ENCODE measurements at regions not wholly inside any gene's neighbourhood (a gene's known extent, or its start where the extent isn't known, plus 50 kb on each side); places are given as distances from the start of the nearest gene placed in this dataset.
"Not testable (repeated sequence)": the region's sequence is repeated elsewhere in the genome, so short reads cannot be mapped to it uniquely, and the experiment has no call there.

- no peaks in the 10 kb centered on the region for H3K36me3 Mint-ChIP-seq
- H3K4me1 Mint-ChIP-seq, result no peaks in the 10 kb centered on the region
- Histone ChIP-seq H3K9me3 (no peaks in the 10 kb centered on the region), H3K36me3 (ENCODE audit: control insufficient read depth in 2 of 2, extremely low read depth in 1 of 2, insufficient read depth in 1 of 2, low read length in 1 of 2) (no peaks in the 10 kb centered on the region), H3K27me3 (replicated peaks in 1 of 2; ENCODE audit: control insufficient read depth in 2 of 2, extremely low read depth in 1 of 2, insufficient read depth in 2 of 2, low read length in 1 of 2) (peaks cover 0 to 4% of the 10 kb centered on the region in 2 experiments), H3K4me3 (ENCODE audit: control insufficient read depth in 1 of 2, extremely low read depth in 1 of 2, low read length in 1 of 2) (no peak overlapping the region), H3K4me1 (ENCODE audit: control insufficient read depth in 1 of 2, extremely low read depth in 1 of 2, insufficient read depth in 2 of 2, low read length in 2 of 2) (no peaks in the 10 kb centered on the region), H3K27ac (ENCODE audit: low read length) (no peak overlapping the region)
- H3K9me3 Mint-ChIP-seq, result peaks cover 0 to 6% (median 0%) of the 10 kb centered on the region in 3 donors
- no peak overlapping the region for H3K27ac Mint-ChIP-seq
- peaks cover 1 to 7% of the 10 kb centered on the region in 2 donors for H3K27me3 Mint-ChIP-seq
- DNase-seq, result no peak
- WGBS (ENCODE audit: insufficient coverage), result 87% methylated on average over 8 of the region's 14 CpGs
- CTCF ChIA-PET, result no interaction called here
- no peak overlapping the region for H3K4me3 Mint-ChIP-seq
- no peak for ATAC-seq (replicated peaks in 1 of 4)
- POLR2A ChIA-PET, result no interaction called here
Observed at GRCh38 chr2:3107567-3107966, 270.1 kb downstream of the EIPR1 start.

DNA sequence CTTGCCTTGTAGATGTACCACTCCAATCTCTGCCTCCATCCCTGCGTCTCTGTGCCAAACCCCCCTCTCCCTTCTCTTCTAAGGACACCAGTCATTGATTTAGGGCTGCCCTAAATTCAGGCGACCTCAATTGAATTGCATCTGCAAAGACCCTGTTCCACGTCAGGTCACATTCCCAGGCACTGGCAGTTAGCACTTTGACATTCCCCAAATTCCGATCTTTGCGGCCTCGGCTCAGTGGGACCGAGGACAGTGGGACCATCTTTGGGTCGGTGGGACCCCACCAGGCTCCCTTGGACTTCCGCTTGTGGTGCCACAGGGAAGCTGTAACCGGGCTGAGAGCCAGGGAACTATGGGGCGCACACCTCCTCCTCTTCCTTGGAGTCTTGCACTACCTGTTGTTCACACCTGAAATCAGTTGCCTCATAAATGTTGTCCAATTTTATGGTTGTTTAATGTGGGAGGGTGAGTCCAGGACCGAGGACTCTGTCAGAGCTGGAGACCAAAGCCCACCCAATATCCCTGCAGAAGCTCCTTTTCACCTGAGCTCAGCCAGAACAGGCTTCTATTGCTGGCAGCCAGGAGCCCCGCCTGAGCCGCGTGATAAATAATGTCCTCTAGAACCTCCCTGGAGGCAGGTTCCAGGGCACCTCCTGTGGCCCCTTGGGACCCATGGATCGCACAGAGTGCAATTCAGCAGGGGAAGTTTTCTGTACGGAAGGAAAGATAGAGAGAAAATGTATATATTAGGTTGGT lies 271.6 kb downstream of the EIPR1 start:
- H3K27ac Mint-ChIP-seq, result no peak overlapping the region
- peaks cover 0 to 6% (median 0%) of the 10 kb centered on the region in 3 donors for H3K9me3 Mint-ChIP-seq
- POLR2A ChIA-PET, result no interaction called here
- H3K27me3 ChIP-seq (replicated peaks in 1 of 2; ENCODE audit: control insufficient read depth in 2 of 2, extremely low read depth in 1 of 2, insufficient read depth in 2 of 2, low read length in 1 of 2), result peaks cover 0 to 14% of the 10 kb centered on the region in 2 experiments
- peaks cover 6 to 11% of the 10 kb centered on the region in 2 donors for H3K27me3 Mint-ChIP-seq
- no peak overlapping the region for H3K27ac ChIP-seq (ENCODE audit: low read length)
- H3K36me3 ChIP-seq (ENCODE audit: control insufficient read depth in 2 of 2, extremely low read depth in 1 of 2, insufficient read depth in 1 of 2, low read length in 1 of 2), result no peaks in the 10 kb centered on the region
- no peak overlapping the region for H3K4me3 Mint-ChIP-seq
- no peak for ATAC-seq (replicated peaks in 1 of 4)
- DNase-seq, result no peak
- no peaks in the 10 kb centered on the region for H3K4me1 ChIP-seq (ENCODE audit: control insufficient read depth in 1 of 2, extremely low read depth in 1 of 2, insufficient read depth in 2 of 2, low read length in 2 of 2)
- H3K4me1 Mint-ChIP-seq, result no peaks in the 10 kb centered on the region
- no peaks in the 10 kb centered on the region for H3K9me3 ChIP-seq
- no peak overlapping the region for H3K4me3 ChIP-seq (ENCODE audit: control insufficient read depth in 1 of 2, extremely low read depth in 1 of 2, low read length in 1 of 2)
- H3K36me3 Mint-ChIP-seq, result no peaks in the 10 kb centered on the region
- CTCF ChIA-PET, result no interaction called here
- WGBS (ENCODE audit: insufficient coverage), result 82% methylated on average over 9 of the region's 17 CpGs

GRCh38 chr2:3104958-3105813 lies 272.4 kb downstream of the EIPR1 start:
- H3K27ac Mint-ChIP-seq; H3K4me3 Mint-ChIP-seq; H3K27ac ChIP-seq (ENCODE audit: low read length); H3K36me3 Mint-ChIP-seq; H3K4me3 ChIP-seq (ENCODE audit: control insufficient read depth in 1 of 2, extremely low read depth in 1 of 2, low read length in 1 of 2); H3K9me3 Mint-ChIP-seq; H3K9me3 ChIP-seq; POLR2A ChIA-PET; CTCF ChIA-PET; H3K4me1 Mint-ChIP-seq; DNase-seq; ATAC-seq (replicated peaks in 1 of 4); H3K36me3 ChIP-seq (ENCODE audit: control insufficient read depth in 2 of 2, extremely low read depth in 1 of 2, insufficient read depth in 1 of 2, low read length in 1 of 2); H3K4me1 ChIP-seq (ENCODE audit: control insufficient read depth in 1 of 2, extremely low read depth in 1 of 2, insufficient read depth in 2 of 2, low read length in 2 of 2): not testable (repeated sequence)
- H3K27me3 Mint-ChIP-seq, result peaks cover 6 to 15% of the 10 kb centered on the region in 2 donors
- 61% methylated on average over 7 of the region's 14 CpGs for WGBS (ENCODE audit: insufficient coverage)
- H3K27me3 ChIP-seq (replicated peaks in 1 of 2; ENCODE audit: control insufficient read depth in 2 of 2, extremely low read depth in 1 of 2, insufficient read depth in 2 of 2, low read length in 1 of 2), result peaks cover 0 to 19% of the 10 kb centered on the region in 2 experiments

DNA sequence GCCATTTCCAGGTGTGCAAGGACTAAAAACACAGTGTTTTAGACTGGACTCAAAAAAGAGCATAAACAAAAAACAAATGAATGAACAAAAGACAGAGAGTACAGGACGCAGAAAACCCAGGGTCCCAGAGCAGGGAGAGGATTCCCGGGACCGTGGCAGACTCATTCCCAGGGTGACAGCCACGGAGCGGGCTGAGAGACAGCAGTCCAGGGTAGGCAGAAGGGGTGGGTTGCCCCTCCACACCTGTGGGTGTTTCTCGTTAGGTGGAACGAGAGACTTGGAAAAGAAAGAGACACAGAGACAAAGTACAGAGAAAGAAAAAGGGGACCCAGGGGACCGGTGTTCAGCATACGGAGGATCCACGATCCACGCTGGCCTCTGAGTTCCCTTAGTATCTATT lies 273.4 kb downstream of the EIPR1 start:
- CTCF ChIA-PET, result no interaction called here
- Histone ChIP-seq H3K4me3 (ENCODE audit: control insufficient read depth in 1 of 2, extremely low read depth in 1 of 2, low read length in 1 of 2) (no peak overlapping the region), H3K27me3 (replicated peaks in 1 of 2; ENCODE audit: control insufficient read depth in 2 of 2, extremely low read depth in 1 of 2, insufficient read depth in 2 of 2, low read length in 1 of 2) (peaks cover 0 to 19% of the 10 kb centered on the region in 2 experiments), H3K9me3 (no peaks in the 10 kb centered on the region), H3K4me1 (ENCODE audit: control insufficient read depth in 1 of 2, extremely low read depth in 1 of 2, insufficient read depth in 2 of 2, low read length in 2 of 2) (no peaks in the 10 kb centered on the region), H3K36me3 (ENCODE audit: control insufficient read depth in 2 of 2, extremely low read depth in 1 of 2, insufficient read depth in 1 of 2, low read length in 1 of 2) (no peaks in the 10 kb centered on the region), H3K27ac (ENCODE audit: low read length) (no peak overlapping the region)
- ATAC-seq (replicated peaks in 1 of 4), result no peak
- Mint-ChIP-seq H3K36me3 (no peaks in the 10 kb centered on the region), H3K27ac (no peak overlapping the region), H3K9me3 (no peaks in the 10 kb centered on the region), H3K4me3 (no peak overlapping the region), H3K27me3 (peaks cover 9 to 15% of the 10 kb centered on the region in 2 donors), H3K4me1 (peaks cover 0 to 3% (median 0%) of the 10 kb centered on the region in 3 donors)
- no peak for DNase-seq
- 93% methylated on average over 4 of the region's 11 CpGs for WGBS (ENCODE audit: insufficient coverage)
- POLR2A ChIA-PET, result no interaction called here

DNA sequence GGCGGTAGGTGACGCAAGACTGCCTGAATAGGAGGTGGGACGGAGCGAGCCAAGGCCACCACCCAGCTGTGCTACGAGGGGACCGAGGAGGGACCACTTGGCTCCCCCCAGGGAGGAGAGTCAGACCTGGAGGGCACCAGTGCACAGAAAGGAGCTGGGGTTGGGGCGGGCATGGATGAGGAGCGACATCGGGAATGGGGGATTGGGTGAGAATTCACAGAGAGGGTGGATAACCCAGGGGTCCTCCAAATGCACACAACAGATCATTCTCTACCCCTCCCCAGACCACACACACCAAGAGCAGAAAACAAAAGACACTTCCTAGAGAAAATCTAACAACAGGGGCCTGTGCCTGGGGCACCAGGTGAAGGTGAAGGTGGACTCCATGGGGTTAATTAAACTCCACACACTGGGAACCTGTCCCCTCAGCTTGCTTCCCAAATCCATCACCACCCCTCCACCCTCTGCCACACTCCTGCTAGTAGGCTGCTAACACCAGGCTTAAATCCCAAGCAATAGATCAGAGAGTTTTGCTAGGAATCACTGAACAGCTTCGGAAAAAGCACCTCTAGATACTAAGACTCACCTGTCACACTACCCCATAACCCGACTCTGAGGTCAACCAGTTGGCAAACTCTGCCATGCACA lies 274.6 kb downstream of the EIPR1 start:
- no peak overlapping the region for H3K27ac ChIP-seq (ENCODE audit: low read length)
- peaks cover 0 to 23% of the 10 kb centered on the region in 2 experiments for H3K27me3 ChIP-seq (replicated peaks in 1 of 2; ENCODE audit: control insufficient read depth in 2 of 2, extremely low read depth in 1 of 2, insufficient read depth in 2 of 2, low read length in 1 of 2)
- H3K9me3 Mint-ChIP-seq, result no peaks in the 10 kb centered on the region
- WGBS (ENCODE audit: insufficient coverage), result 64% methylated on average over 7 of the region's 11 CpGs
- H3K27ac Mint-ChIP-seq, result no peak overlapping the region
- ATAC-seq (replicated peaks in 1 of 4) (no peak), DNase-seq (no peak)
- H3K4me1 ChIP-seq (ENCODE audit: control insufficient read depth in 1 of 2, extremely low read depth in 1 of 2, insufficient read depth in 2 of 2, low read length in 2 of 2), result no peaks in the 10 kb centered on the region
- ChIA-PET CTCF (no interaction called here), POLR2A (no interaction called here)
- no peaks in the 10 kb centered on the region for H3K9me3 ChIP-seq
- H3K4me3 Mint-ChIP-seq, result no peak overlapping the region
- peaks cover 0 to 3% (median 0%) of the 10 kb centered on the region in 3 donors for H3K4me1 Mint-ChIP-seq
- H3K27me3 Mint-ChIP-seq, result peaks cover 9 to 20% of the 10 kb centered on the region in 2 donors
- no peaks in the 10 kb centered on the region for H3K36me3 Mint-ChIP-seq
- H3K36me3 ChIP-seq (ENCODE audit: control insufficient read depth in 2 of 2, extremely low read depth in 1 of 2, insufficient read depth in 1 of 2, low read length in 1 of 2), result no peaks in the 10 kb centered on the region
- H3K4me3 ChIP-seq (ENCODE audit: control insufficient read depth in 1 of 2, extremely low read depth in 1 of 2, low read length in 1 of 2), result no peak overlapping the region

DNA sequence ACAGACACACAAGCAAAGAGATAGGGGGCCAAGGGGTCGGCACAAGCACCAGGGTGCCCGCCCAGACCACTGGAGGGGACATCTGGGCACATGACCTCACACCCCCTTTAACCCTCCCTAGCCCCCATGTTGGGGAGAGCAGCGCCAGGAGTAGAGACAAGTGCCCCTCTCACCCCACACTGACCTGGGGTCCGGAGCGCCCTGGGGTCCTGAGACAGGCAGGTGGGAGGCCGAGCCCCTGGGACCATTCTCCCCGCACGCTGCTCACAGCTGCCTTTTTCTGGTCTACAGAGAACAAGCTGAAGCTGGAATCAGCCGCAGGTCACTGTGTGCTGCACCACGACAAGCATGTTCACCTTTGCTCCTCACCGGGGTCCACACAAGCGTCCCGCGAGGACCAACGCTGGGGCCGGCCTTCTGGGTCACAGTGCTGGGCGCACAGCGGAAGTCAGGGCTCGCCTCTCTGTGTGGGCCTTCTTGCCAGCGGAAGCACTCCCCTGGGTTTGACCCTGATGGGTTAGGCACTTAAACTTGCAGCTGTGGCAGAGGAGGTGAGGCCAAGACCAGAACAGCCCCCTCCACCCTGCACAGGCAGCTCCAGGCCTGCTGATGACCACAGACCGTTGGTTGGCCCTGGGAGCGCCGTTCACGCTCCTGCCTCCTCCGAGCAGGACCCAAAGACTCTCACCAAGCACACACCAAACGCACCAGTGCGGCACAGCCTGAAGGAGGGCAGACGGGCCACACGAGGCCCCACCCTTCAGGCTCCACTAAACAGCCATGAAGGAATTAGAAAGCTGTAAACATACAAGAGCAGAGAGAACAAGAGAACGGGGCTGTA lies 275.3 kb downstream of the EIPR1 start:
- ChIA-PET POLR2A (no interaction called here), CTCF (no interaction called here)
- H3K4me3 ChIP-seq (ENCODE audit: control insufficient read depth in 1 of 2, extremely low read depth in 1 of 2, low read length in 1 of 2), result no peak overlapping the region
- Mint-ChIP-seq H3K9me3 (no peaks in the 10 kb centered on the region), H3K4me1 (peaks cover 0 to 3% (median 0%) of the 10 kb centered on the region in 3 donors), H3K27me3 (peaks cover 12 to 20% of the 10 kb centered on the region in 2 donors), H3K36me3 (no peaks in the 10 kb centered on the region), H3K4me3 (no peak overlapping the region), H3K27ac (no peak overlapping the region)
- no peak for ATAC-seq (replicated peaks in 1 of 4)
- no peaks in the 10 kb centered on the region for H3K9me3 ChIP-seq
- no peak for DNase-seq
- H3K27ac ChIP-seq (ENCODE audit: low read length), result no peak overlapping the region
- WGBS (ENCODE audit: insufficient coverage), result 97% methylated on average over 18 of the region's 30 CpGs
- peaks cover 0 to 28% of the 10 kb centered on the region in 2 experiments for H3K27me3 ChIP-seq (replicated peaks in 1 of 2; ENCODE audit: control insufficient read depth in 2 of 2, extremely low read depth in 1 of 2, insufficient read depth in 2 of 2, low read length in 1 of 2)
- no peaks in the 10 kb centered on the region for H3K4me1 ChIP-seq (ENCODE audit: control insufficient read depth in 1 of 2, extremely low read depth in 1 of 2, insufficient read depth in 2 of 2, low read length in 2 of 2)
- H3K36me3 ChIP-seq (ENCODE audit: control insufficient read depth in 2 of 2, extremely low read depth in 1 of 2, insufficient read depth in 1 of 2, low read length in 1 of 2), result no peaks in the 10 kb centered on the region

Measured in T-cell (primary cell).